HG02943 (cell line): ENCODE measurements at regions not wholly inside any gene's neighbourhood (a gene's known extent, or its start where the extent isn't known, plus 50 kb on each side); places are given as distances from the start of the nearest gene placed in this dataset.
"Not testable (repeated sequence)": the region's sequence is repeated elsewhere in the genome, so short reads cannot be mapped to it uniquely, and the experiment has no call there.

Experiments used
- ATAC-seq: cut with Tn5 transposase; IDR thresholded peaks from one replicate; pipeline ENCODE4 v1.9.1; 2021; ENCODE audit warnings: mild to moderate bottlenecking, low read depth, moderate library complexity; ENCODE audit not compliant: unreplicated experiment

- not testable (repeated sequence) for ATAC-seq
Observed at GRCh38 chr16:21422824-21423223, 144.7 kb upstream of the CRYM start.

- not testable (repeated sequence) for ATAC-seq
Observed at GRCh38 chr16:21404699-21405098, 126.6 kb upstream of the CRYM start.

- ATAC-seq = not testable (repeated sequence)
Observed at GRCh38 chr16:21397866-21398265, 119.8 kb upstream of the CRYM start.

- ATAC-seq = not testable (repeated sequence)
Observed at GRCh38 chr16:21396545-21396944, 118.5 kb upstream of the CRYM start.

- not testable (repeated sequence) for ATAC-seq
Observed at GRCh38 chr16:21390634-21391033, 112.5 kb upstream of the CRYM start.

GRCh38 chr16:21389860-21390259 lies 111.8 kb upstream of the CRYM start:
- not testable (repeated sequence) for ATAC-seq

- not testable (repeated sequence) for ATAC-seq
Observed at GRCh38 chr16:21387757-21388156, 109.7 kb upstream of the CRYM start.

- ATAC-seq = not testable (repeated sequence)
Observed at GRCh38 chr16:21386201-21386915, 108.3 kb upstream of the CRYM start.

- not testable (repeated sequence) for ATAC-seq
Observed at GRCh38 chr16:21383682-21384081, 105.6 kb upstream of the CRYM start.

GRCh38 chr16:21379645-21380044 lies 101.6 kb upstream of the CRYM start:
- not testable (repeated sequence) for ATAC-seq

- ATAC-seq = not testable (repeated sequence)
Observed at GRCh38 chr16:21376196-21376899, 98.3 kb upstream of the CRYM start.

GRCh38 chr16:21375334-21375733 lies 97.2 kb upstream of the CRYM start:
- ATAC-seq = not testable (repeated sequence)

- not testable (repeated sequence) for ATAC-seq
Observed at GRCh38 chr16:21373454-21373853, 95.4 kb upstream of the CRYM start.

- not testable (repeated sequence) for ATAC-seq
Observed at GRCh38 chr16:21372862-21373261, 94.8 kb upstream of the CRYM start.

- not testable (repeated sequence) for ATAC-seq
Observed at GRCh38 chr16:21372162-21372835, 94.2 kb upstream of the CRYM start.

GRCh38 chr16:21370791-21371190 lies 92.7 kb upstream of the CRYM start:
- not testable (repeated sequence) for ATAC-seq

GRCh38 chr16:21368973-21369942 lies 91.2 kb upstream of the CRYM start:
- not testable (repeated sequence) for ATAC-seq

- ATAC-seq = not testable (repeated sequence)
Observed at GRCh38 chr16:21367733-21368421, 89.8 kb upstream of the CRYM start.

- not testable (repeated sequence) for ATAC-seq
Observed at GRCh38 chr16:21366998-21367397, 88.9 kb upstream of the CRYM start.
